GM18508 (cell line): ENCODE measurements at regions not wholly inside any gene's neighbourhood (a gene's known extent, or its start where the extent isn't known, plus 50 kb on each side); places are given as distances from the start of the nearest gene placed in this dataset.

Experiments
- ATAC-seq: cut with Tn5 transposase; IDR thresholded peaks from one replicate; pipeline ENCODE4 v1.9.1; 2021; ENCODE audit warnings: moderate number of reproducible peaks; ENCODE audit not compliant: insufficient read depth, unreplicated experiment

DNA sequence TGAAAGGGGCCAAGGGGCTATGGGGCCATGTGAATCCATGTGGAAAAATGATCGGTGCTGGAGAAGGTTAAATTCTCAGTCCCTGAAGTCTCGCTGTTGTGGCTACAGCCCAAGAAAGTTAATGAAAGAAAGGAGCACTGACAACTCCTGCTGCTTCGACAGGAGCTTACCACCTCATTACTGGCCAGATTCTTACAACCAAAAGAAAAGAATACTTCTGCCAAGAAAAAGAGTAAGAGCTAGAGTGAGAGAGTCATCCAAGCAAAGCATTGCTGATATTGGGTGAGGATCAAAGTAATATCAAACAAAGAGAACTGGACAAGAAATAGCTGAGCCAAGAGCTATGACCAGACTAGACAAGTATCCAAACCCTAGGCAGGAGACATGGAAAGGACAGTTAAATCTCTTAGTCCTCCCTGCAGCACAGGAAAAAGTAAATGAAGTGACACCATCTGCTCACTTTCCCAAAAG lies 348.4 kb upstream of the PLSCR5 start:
- ATAC-seq: no peak

DNA sequence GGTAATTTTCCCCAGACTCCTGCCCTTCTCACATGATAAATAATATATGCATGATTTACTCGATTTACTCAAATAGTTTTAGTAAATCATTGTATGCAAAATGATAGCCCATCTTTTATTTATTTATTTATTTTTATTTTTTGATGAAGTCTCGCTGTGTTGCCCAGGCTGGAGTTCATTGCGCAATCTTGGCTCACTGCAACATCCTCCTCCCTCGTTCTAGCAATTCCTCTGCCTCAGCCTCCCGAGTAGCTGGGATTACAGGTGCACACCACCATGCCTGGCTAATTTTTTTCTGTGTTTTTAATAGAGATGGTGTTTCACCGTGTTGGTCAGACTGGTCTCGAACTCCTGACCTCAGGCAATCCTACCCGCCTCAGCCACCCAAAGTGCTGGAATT lies 343.8 kb upstream of the PLSCR5 start:
- no peak for ATAC-seq

DNA sequence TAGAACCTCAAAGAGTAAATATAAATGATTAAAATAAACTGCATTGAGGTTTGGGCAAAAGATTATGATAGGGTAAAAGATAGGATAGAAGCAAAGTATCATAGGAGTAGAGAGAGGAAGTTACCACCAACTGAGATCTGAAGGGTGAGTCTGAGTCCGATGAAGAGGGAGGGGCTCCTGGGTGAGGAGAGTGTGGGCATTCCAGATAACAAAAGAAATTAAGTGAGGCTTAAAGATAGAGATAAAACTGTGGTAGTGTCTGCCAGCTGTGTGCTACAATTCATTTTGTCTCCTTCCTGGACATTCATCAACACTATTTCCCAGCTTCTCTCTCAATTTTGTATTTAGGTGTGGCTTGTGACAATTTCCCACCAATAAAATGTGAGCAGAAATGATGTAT lies 343.0 kb upstream of the PLSCR5 start:
- ATAC-seq: no peak

DNA sequence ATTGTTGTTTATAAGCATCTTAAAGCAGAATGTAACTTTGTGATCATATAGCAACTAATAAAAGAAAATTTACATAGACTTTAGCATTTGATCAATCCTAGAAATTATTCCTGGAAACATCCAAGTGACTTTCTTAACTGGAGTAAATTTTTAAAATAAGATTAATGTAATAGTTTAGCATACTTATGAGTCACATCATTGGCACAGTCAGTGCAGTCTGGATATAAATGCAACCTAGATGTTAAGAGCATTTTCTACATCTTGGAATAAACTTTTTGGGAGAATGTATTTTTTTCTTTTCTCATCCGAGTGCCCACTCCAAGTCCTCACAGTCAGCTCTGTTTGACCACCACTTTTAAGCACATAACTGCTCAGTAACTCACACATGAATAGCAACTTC lies 324.6 kb upstream of the PLSCR5 start:
- ATAC-seq: no peak

DNA sequence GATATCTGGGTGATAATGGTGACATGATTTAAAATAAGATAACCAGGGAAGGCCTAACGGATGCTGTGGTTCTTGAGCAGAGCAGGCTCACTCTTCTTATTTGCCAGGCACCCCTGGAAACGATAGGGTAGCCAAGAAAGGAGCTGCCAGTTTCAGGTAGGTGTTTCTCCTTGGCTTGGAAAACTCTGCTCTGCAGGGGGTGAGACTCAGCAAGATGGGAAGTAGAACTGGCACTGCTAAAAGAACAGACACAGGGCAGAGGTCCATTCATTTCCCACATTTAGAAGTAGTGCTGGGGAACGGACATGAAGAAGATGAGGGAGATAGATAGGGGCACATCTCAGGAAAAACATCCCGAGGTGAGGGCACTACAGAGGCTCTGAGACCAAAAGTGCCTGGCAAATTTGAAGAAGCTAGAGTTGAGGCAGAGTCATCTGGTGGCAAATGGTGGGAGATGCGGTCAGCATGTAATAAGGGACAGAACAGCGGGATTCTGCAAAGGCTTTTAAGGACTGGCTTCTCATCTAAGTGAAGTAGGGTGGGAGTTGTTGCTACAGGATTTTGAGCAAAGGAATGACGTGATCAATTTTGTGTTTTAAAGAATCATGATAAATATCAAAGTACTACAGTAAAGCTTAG lies 323.4 kb upstream of the PLSCR5 start:
- no peak for ATAC-seq

DNA sequence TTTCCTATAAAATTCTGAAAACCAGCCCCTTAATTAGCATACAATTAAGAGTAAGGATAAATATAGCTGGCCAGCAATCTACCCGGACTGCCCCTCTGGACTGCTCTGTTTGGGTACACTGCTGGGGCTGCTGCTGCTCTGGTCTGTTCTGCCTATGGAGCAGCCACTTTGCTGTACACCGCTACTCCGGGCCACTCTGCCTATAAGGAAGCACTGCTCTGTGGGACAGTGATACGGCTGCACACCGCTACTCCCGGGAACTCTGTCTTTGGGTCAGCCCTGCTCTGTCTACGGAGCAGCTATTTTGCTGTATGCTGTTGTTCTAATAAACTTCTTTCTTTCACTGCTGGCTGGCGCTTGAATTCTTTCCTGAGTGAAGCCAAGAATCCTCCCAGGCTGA lies 316.5 kb upstream of the PLSCR5 start:
- ATAC-seq: no peak

DNA sequence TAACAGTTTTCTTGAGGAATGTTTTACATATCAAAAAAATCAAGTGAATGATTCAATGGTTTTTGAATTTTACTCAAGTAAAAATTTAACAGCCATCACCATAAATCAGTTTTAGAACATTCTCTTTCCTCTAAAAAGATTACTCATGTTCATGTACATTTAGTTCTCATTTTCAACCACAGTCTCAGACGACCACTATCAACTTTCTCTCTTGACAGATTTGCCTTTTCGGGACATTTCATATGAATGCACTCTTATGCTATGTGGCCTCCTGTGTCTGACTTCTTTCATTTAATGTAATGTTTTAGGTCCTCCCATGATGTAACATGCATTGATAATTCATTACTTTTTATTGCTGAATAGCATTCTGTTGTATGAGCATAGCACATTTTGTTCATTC lies 309.3 kb upstream of the PLSCR5 start:
- ATAC-seq: no peak

DNA sequence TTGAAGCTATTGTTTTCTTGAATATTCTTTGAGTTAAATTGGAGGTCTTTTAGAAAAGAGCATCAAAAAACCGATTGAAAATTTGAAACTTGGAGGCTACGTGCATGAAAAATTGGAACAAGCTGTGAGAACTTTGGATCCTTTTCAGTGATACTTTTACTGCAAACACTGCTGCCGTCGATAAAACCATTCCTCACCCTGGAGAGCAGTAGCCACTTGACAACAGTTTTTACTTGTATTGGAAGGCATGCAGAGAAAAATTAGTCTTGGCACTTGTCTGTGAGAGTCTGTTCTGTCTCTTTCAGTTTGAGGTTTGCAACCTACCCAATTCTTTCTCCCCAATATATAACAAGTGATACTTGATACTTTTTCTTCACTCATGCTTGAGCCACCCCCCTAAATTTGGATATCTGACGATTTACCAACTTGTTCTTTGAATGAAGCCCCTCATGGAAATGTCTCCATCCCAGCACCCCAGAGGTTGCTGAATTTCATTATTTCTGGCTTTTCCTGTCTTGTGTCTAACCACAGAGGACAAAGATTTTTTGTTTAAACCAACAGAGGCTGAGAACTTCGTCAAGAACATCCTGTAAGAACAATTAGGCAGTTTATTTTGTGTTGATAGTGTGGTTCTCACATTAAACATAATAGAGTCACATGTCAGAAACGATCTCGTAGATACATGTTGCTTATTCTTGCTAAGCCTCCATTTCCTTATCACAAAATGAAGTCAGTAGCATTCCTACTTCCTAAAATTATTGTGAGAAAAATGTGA lies 307.3 kb upstream of the PLSCR5 start:
- no peak for ATAC-seq

DNA sequence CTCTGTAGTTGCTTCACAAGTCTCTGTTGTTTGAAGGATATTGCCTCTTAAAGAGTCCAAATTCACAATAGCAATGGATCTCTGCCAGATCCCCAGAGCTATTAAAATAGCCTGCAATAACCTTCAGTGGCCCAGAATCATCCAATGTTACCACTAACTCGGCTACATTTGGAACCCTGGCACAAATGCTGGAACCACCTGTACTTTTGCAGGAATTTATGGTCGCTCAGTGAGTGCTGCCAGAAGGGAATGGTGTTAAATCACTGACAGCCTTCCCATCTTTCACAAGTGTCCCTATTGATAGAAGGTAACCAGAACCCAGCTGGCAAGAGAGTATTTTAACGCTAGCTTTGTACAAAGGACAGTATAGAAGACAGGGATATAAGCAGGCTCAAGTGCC lies 298.8 kb upstream of the PLSCR5 start:
- no peak for ATAC-seq

DNA sequence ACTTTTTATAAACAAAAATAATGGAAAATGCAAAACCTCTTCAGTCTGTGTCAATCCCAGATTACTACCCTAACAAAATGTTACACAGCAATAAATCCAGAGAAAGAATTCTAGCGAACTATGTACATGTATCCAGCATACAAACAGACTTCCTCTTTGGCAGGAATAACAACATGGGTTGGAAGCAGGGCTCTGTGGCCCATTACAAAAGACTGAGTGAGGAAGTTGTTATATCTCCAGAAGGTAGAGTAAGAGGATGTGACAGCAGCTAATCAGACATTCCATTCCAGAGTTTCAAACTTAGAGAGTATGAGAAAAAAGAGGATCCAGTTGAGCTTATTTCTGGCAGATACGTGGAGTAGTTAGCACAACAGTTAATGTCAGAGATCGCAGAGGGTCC lies 294.0 kb upstream of the PLSCR5 start:
- ATAC-seq: no peak

DNA sequence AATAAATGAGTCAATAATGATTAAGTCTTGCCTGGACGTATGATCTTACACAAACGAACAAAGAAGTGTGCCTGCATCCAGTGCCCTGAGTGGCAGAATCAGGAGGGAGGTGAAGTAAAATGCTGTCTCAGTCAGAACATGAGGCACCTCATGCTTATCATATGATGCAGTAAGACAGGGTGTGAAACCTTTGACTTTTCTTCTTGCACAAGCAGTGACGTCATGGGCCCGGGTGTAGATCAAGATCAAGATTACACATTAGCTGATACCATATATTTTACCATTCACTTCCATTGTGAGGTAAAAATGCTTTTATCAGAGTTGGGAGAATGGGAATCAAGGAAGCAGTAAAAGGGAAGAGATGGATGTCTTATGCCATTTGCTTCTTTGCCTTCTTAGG lies 291.6 kb upstream of the PLSCR5 start:
- ATAC-seq: no peak

DNA sequence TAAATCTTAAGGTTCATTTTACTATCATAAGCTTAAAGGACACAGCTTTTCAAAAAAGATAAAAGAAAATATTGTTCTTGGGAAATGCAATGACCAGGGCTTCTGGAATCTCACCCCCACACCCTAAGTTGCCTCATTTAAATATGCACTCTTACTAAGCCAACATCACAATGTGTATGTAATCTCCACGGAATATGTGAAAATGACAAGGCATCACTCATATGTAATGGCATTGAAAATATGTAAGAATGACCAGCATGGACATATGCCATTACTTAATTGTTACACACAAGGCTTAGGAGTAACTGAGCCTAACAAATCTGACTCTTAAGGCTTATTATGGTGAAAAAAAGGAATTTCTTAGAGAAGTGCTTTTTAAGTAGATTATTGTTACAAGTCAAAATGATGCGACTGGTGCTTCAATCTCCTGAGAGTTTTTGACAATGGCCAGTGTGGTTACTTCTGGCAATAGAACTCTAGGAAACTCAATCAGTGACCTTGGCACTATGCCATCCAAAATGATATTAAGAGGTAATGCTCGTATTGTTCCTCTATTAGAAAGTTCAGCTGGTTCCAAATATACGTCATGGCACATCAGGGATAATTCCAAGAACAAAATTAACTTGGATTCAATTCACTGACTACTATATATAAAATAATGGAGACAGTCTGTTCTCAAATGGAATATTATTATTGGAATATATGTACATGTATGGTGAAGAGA lies 290.0 kb upstream of the PLSCR5 start:
- no peak for ATAC-seq

DNA sequence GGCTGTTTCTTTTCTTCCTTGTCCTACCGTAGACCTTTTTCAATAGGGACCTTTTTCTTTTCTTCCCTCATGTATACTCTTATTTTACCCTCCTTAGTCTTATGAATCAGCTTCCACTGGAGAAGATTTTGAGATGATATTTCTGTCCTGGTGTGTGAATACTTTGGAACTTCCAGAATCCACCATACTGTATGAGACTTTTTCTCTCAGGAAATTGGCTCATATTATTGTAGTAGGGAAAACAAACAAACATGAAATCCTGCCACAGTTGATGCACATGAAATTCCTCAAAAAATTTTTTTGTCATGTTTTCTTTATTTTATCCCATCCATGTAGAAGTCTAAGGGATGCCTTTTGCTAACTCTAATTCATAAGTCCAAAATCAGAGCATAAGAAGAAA lies 289.3 kb upstream of the PLSCR5 start:
- ATAC-seq: no peak

DNA sequence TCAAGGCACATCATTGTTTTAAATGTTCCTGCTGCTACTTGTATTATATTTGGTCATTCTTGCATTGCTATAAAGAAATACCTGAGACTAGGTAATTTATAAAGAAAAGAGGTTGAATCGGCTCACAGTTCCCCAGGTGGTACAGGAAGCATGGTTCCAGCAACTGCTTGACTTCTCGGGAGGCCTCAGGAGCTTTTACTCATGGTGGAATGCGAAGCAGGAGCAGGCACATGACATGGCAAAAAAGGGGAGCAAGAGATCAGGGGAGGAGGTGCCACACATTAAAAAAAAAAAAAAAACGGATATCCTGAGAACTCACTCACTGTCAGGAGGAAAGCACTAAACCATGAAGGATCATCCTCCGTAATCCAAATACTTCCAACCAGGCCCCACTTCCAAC lies 286.9 kb upstream of the PLSCR5 start:
- no peak for ATAC-seq

DNA sequence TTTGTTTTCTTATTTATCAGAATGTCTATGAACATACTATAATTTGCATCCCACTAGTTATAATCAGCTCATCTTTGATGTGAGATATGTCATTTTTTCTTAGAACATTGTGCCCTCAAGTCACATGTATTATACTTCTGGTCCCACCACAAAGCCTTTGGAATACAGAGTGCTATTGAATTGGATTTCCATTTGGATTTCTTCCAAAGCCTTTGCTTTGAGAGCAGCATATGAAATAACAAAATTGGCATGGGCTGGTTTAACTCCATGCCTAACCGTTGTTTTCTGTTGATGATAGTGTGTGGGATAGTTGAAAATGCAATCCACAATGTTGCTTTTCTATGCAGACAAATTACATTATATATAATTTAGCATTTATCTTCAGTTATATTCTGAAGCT lies 284.5 kb upstream of the PLSCR5 start:
- ATAC-seq: no peak

DNA sequence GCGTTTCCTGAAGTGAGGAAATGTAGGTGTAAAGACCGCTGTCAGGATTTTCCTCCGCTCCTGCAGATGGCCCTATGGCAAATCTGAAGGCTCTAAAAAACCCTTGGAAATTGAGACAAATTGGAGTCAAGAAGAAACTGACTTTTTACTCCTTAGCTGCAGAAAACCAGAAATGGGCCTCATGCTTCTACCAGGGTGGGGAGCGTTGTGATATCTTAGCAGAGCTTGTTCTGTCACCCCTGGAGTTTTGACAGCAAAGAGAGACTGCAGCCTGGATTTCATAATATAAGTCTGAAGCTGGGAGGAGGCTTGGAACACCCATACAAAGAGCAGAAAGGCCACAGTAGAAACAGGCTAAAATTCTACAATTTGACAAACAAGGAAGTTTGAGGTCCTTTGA lies 283.0 kb upstream of the PLSCR5 start:
- no peak for ATAC-seq

DNA sequence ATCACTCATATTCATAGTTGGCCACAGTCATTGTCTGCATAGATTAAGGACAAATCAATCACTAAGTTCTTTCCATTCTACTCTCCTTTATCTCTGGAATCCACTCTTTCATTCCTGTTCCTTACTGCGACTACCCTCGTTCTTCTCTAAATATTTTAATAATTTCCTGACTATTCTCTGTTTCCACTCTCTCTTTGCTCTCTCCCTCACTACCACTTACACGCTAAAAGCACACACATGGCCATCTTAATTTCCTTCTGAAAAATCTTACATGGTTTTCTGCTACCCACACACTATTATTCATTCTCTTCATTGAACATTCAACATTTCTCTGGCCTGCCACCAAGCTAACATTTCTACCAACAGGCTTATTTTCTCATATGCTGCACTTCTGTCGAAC lies 279.6 kb upstream of the PLSCR5 start:
- no peak for ATAC-seq

DNA sequence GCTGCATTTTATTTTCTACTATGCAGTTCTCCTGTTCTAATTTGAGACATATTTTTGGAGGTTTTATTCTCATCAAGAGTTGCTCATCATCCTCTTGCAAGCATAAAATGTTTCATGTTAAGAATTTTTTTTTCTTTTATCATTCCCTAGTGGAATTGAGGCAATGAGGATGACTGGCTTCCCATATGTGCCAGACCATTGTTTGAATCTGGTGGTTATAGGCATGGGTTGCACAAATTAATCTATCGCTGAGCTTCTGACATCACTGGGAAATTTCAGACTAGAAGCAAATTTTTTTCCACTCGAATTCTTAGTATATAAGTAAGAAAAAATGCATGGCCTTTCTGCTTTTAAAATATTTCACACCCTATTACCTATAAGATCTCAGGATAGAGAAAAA lies 279.1 kb upstream of the PLSCR5 start:
- ATAC-seq: no peak

DNA sequence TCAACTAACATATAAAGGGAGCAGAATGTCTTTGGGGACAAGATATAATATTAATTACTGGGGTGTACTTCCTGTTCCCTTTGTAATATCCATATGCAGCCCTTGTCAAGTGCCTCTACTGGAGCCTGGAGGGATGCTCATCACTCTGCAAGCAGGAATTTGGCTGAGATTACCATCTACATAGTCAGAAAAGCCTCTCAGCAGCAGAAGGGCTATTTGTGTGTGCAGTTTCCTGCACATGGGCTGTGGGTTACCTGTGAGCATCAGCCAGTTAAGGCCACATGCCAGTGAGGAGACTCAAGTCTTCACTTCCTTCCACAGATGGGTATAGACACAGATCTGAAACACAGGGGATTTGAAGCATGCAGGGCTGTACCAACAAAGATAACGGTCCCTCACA lies 278.1 kb upstream of the PLSCR5 start:
- ATAC-seq: no peak

DNA sequence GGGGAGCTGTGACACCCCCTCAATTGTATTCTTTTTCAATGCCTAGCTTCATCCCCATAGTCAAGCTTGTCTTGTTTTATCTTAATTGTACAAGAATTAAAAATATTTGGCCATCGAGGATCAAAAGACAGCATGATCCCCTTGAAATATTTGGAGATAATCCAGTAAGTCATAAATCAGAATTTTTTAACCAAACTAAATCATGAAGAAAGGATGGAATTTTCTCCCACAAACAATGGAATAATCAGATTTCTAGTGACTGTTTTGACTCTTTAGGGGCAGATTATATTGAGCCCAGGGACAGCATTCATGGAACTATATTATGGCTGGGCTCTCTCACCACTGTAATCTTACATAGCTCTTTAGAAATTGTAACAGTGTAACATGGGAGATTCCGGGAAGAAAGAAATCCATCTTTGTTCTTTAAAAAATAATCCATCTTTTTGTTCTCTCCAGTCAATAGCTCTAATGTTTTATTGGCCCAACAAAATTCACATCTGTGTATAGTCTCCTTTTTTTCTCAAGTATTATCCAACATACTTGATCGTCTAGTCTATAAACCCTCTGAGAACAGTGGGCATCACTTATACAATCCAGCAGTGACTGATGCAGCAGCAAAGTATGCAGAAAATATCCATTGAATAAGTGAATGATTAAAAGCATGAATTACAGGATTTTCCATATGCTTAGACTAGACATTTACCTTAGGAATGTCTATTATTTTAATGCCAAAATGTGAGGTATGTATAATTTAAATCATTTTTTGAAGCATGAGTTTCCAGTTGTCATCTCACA lies 277.0 kb upstream of the PLSCR5 start:
- no peak for ATAC-seq

DNA sequence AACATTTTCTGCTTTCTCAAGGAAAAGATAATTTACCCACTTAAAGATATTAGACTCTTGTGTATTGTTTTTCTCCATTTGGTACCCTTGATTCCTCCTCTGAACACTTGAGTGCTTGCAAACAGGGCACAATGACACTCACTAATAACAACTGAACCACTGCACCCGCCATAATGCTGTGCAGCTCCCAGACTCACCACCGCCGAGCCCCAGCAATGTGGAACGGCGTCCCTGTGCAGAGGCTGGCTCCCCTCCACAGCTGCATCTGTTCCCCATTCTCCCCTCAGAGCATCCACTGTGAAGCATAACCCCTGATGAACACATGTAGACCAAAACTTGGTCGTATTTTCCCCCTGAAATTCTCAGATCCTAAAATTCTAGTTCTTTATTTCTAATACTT lies 276.2 kb upstream of the PLSCR5 start:
- no peak for ATAC-seq
